ENCODE measurements at regions not wholly inside any gene's neighbourhood (a gene's known extent, or its start where the extent isn't known, plus 50 kb on each side); places are given as distances from the start of the nearest gene placed in this dataset.

DNA sequence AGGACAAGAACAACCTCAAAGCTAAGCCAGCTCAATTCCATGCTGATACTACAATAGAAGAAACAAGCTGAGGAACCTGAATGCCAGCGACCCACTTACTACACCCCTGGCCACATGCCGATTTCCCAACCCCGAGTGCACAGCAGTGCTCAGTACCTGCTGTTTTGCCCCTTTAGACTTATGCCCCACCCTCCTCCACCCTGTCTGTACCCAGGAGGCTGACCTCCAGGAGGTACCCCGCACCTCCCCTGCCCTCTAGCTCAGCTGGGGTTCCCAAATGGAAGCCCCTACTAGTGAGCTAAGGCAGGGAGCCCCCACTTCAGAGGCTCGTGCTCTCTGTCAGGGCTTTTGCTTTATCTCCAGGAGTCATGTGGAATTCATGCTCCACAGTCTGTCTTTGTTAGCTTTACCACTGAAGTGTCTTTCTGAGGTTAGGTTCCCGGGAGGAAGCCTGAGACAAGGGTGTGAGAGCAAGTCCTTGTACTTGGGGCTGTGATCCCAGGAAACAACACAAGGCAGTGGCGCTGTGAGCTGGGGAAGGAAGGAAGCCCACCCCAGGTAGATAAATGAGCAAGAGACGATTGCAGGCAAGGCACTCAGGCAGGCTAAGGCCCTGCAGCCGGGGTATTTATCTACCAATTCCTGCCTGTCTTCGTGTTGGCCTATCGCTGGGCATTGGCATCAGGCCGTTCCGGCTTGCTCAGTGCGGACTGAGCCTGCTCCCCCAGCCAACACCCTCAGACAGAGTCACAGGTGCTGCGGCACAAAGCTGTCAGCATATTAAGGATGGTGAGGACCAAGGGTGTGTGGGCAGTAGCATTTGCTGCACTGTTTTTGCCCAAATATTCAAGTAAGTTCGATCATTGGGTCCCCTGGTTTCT, 220.5 kb downstream of the CYP26B1 start:
- TF ChIP-seq, protein P1, sequence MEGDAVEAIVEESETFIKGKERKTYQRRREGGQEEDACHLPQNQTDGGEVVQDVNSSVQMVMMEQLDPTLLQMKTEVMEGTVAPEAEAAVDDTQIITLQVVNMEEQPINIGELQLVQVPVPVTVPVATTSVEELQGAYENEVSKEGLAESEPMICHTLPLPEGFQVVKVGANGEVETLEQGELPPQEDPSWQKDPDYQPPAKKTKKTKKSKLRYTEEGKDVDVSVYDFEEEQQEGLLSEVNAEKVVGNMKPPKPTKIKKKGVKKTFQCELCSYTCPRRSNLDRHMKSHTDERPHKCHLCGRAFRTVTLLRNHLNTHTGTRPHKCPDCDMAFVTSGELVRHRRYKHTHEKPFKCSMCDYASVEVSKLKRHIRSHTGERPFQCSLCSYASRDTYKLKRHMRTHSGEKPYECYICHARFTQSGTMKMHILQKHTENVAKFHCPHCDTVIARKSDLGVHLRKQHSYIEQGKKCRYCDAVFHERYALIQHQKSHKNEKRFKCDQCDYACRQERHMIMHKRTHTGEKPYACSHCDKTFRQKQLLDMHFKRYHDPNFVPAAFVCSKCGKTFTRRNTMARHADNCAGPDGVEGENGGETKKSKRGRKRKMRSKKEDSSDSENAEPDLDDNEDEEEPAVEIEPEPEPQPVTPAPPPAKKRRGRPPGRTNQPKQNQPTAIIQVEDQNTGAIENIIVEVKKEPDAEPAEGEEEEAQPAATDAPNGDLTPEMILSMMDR (conservative IDR thresholded peaks at IDR 0.05; ENCODE audit: low read depth, low read length) = no peak
- TF ChIP-seq EZH2 (IDR thresholded peaks at IDR 0.05; ENCODE audit: borderline replicate concordance, low read depth, low read length, poor library complexity, severe bottlenecking) = no peak

Measured in A673 (cell line).